Nephron (organoid): ENCODE measurements at regions not wholly inside any gene's neighbourhood (a gene's known extent, or its start where the extent isn't known, plus 50 kb on each side); places are given as distances from the start of the nearest gene placed in this dataset.

Source experiments
- H3K27ac Mint-ChIP-seq, 3 experiments: 2 replicates each; pipeline ENCODE4 v1.8.0; 2020; ENCODE audit warnings: mixed read lengths in 3 of 3, mild to moderate bottlenecking in 2 of 3, moderate library complexity in 1 of 3
- H3K27me3 Mint-ChIP-seq: 2 replicates; pipeline ENCODE4 v1.8.0; 2021; ENCODE audit warnings: low read depth, mild to moderate bottlenecking, moderate library complexity, mixed read lengths
- H3K36me3 Mint-ChIP-seq: 2 replicates; pipeline ENCODE4 v1.8.0; 2020; ENCODE audit warnings: low read depth, mixed read lengths
- H3K4me1 Mint-ChIP-seq: 2 replicates; pipeline ENCODE4 v1.8.0; 2020; ENCODE audit warnings: mixed read lengths
- H3K4me3 Mint-ChIP-seq, 3 experiments: 2 replicates each; pipeline ENCODE4 v1.8.0; 2020; ENCODE audit warnings: mild to moderate bottlenecking in 3 of 3, mixed read lengths in 3 of 3, moderate library complexity in 2 of 3
- H3K9me3 Mint-ChIP-seq: 2 replicates; pipeline ENCODE4 v1.8.0; 2020; ENCODE audit warnings: mixed read lengths
- TF ChIP-seq, protein P1 (sequence below), 3 experiments: fragments of 200-600 bp; sonication (generic); IDR thresholded peaks; one replicate each; pipeline ENCODE4 v1.5.0; 2021; ENCODE audit warnings: antibody characterized with exemption in 3 of 3; ENCODE audit not compliant: unreplicated experiment in 3 of 3

DNA sequence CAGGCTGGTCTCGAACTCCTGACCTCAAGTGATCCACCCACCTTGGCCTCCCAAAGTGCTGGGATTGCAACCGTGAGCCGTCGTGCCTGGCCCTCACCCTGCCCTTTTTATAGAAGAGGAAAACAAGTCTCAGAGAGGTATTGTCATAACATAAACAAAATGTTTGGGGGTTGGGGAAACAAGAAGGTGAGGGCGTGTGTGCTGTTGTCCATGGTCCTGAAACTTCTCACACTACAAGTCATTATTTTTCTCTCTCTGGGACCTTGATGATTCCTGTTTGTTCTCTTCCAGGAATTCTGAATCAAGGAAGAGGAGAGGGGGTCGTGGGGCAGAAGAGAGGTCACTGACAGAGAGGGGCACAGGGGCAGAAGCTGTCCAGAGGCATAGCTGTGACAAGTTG, 160.2 kb upstream of the LHX1 start:
- H3K27ac Mint-ChIP-seq: peak overlapping the region in 1 of 3 experiments; percentile 37

GRCh38 chr17:36778448-36778847, 158.8 kb upstream of the LHX1 start:
- H3K4me3 Mint-ChIP-seq: no peak overlapping the region
- TF ChIP-seq, protein P1, sequence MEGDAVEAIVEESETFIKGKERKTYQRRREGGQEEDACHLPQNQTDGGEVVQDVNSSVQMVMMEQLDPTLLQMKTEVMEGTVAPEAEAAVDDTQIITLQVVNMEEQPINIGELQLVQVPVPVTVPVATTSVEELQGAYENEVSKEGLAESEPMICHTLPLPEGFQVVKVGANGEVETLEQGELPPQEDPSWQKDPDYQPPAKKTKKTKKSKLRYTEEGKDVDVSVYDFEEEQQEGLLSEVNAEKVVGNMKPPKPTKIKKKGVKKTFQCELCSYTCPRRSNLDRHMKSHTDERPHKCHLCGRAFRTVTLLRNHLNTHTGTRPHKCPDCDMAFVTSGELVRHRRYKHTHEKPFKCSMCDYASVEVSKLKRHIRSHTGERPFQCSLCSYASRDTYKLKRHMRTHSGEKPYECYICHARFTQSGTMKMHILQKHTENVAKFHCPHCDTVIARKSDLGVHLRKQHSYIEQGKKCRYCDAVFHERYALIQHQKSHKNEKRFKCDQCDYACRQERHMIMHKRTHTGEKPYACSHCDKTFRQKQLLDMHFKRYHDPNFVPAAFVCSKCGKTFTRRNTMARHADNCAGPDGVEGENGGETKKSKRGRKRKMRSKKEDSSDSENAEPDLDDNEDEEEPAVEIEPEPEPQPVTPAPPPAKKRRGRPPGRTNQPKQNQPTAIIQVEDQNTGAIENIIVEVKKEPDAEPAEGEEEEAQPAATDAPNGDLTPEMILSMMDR (IDR thresholded peaks at IDR 0.05; ENCODE audit: unreplicated experiment in 3 of 3): no peak
- no peaks in the 10 kb centered on the region for H3K36me3 Mint-ChIP-seq
- no peaks in the 10 kb centered on the region for H3K9me3 Mint-ChIP-seq
- H3K27ac Mint-ChIP-seq: peak overlapping the region in 1 of 3 experiments; percentile 83
- H3K27me3 Mint-ChIP-seq: peaks cover 59% of the 10 kb centered on the region
- peaks cover 9% of the 10 kb centered on the region for H3K4me1 Mint-ChIP-seq

More for the DNA sequence above, 160.2 kb upstream of the LHX1 start:
- peaks cover 62% of the 10 kb centered on the region for H3K27me3 Mint-ChIP-seq
- TF ChIP-seq, protein P1 (IDR thresholded peaks at IDR 0.05; ENCODE audit: unreplicated experiment in 3 of 3): no peak
- peak overlapping the region in 1 of 3 experiments; percentile 10 for H3K4me3 Mint-ChIP-seq
- no peaks in the 10 kb centered on the region for H3K36me3 Mint-ChIP-seq
- no peaks in the 10 kb centered on the region for H3K9me3 Mint-ChIP-seq
- H3K4me1 Mint-ChIP-seq: peaks cover 9% of the 10 kb centered on the region

DNA sequence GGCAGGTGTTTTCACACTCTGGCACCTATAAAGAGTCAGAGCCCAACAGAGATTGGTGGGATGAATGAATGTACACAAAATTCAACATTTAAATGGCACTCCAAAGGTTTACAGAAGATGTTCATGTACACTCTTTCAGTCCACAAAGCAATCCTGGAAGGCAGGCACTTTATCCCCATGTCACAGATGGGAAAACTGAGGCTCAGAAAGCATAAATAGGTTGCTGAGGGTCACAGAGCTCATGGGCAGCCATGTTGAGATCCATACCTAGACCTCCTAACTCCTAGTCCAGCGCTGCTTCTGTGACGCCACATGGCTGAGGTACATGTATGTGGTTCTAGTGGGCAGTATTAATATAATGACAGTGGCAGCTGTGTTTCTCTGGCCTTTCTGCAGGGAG, 157.7 kb upstream of the LHX1 start:
- Mint-ChIP-seq H3K36me3 (no peaks in the 10 kb centered on the region), H3K4me1 (peaks cover 9% of the 10 kb centered on the region), H3K9me3 (no peaks in the 10 kb centered on the region), H3K27me3 (peaks cover 54% of the 10 kb centered on the region), H3K27ac (peak overlapping the region in 1 of 3 experiments; percentile 83), H3K4me3 (no peak overlapping the region)
- TF ChIP-seq, protein P1 (IDR thresholded peaks at IDR 0.05; ENCODE audit: unreplicated experiment in 3 of 3): no peak

DNA sequence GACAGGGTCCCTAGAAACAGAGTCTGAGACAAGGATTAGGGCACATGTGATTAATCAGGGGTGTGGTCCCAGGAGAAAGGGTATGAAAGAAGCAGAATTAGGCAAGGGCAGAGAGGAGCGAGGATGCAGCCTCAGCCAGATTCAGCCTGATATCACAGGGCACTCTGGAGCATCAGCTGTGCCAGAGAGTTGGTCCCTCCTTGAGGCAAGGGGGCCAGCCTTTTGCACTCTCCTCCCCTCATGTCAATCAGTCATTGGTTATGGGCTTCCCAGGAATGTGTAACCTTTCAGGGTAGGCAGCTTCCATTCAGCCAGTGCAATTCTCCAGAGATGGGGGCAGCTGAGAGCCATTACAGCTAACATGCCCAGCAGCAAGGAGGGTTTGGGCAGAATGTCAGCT, 152.6 kb upstream of the LHX1 start:
- Mint-ChIP-seq H3K4me1 (no peaks in the 10 kb centered on the region), H3K4me3 (no peak overlapping the region), H3K27ac (no peak overlapping the region), H3K36me3 (no peaks in the 10 kb centered on the region), H3K27me3 (peaks cover 53% of the 10 kb centered on the region), H3K9me3 (peaks cover 2% of the 10 kb centered on the region)
- TF ChIP-seq, protein P1 (IDR thresholded peaks at IDR 0.05; ENCODE audit: unreplicated experiment in 3 of 3): no peak

GRCh38 chr17:36786867-36787266, 150.4 kb upstream of the LHX1 start:
- no peaks in the 10 kb centered on the region for H3K36me3 Mint-ChIP-seq
- H3K27me3 Mint-ChIP-seq: peaks cover 54% of the 10 kb centered on the region
- H3K27ac Mint-ChIP-seq: no peak overlapping the region
- peaks cover 2% of the 10 kb centered on the region for H3K9me3 Mint-ChIP-seq
- TF ChIP-seq, protein P1 (IDR thresholded peaks at IDR 0.05; ENCODE audit: unreplicated experiment in 3 of 3): no peak
- H3K4me1 Mint-ChIP-seq: peaks cover 7% of the 10 kb centered on the region
- H3K4me3 Mint-ChIP-seq: no peak overlapping the region

GRCh38 chr17:36791150-36791941, 145.9 kb upstream of the LHX1 start:
- Mint-ChIP-seq H3K27ac (no peak overlapping the region), H3K4me1 (peaks cover 11% of the 10 kb centered on the region), H3K36me3 (no peaks in the 10 kb centered on the region), H3K27me3 (peaks cover 43% of the 10 kb centered on the region), H3K4me3 (no peak overlapping the region), H3K9me3 (peaks cover 2% of the 10 kb centered on the region)
- TF ChIP-seq, protein P1 (IDR thresholded peaks at IDR 0.05; ENCODE audit: unreplicated experiment in 3 of 3): no peak
